DOHH2 (cell line): ENCODE measurements at regions not wholly inside any gene's neighbourhood (a gene's known extent, or its start where the extent isn't known, plus 50 kb on each side); places are given as distances from the start of the nearest gene placed in this dataset.

ENCODE experiments used
- CTCF ChIP-seq: fragments of 200-600 bp; sonication (generic); IDR thresholded peaks from one replicate; pipeline ENCODE4 v1.5.1; 2014; ENCODE audit warnings: antibody characterized with exemption, mild to moderate bottlenecking, low read depth, low read length; ENCODE audit not compliant: poor library complexity, severe bottlenecking
- EZH2phosphoT487 ChIP-seq: fragments of 200-600 bp; sonication (generic); IDR thresholded peaks from 2 replicates; pipeline ENCODE4 v1.6.1; 2017; ENCODE audit warnings: borderline replicate concordance, mild to moderate bottlenecking, antibody characterized with exemption, low read length, moderate library complexity, mixed read lengths

GRCh38 chr4:121583396-121583795 is 113.4 kb downstream of the ANXA5 start:
- no peak for TF ChIP-seq CTCF
- no peak for TF ChIP-seq EZH2phosphoT487
